ENCODE measurements at regions not wholly inside any gene's neighbourhood (a gene's known extent, or its start where the extent isn't known, plus 50 kb on each side); places are given as distances from the start of the nearest gene placed in this dataset.

DNA sequence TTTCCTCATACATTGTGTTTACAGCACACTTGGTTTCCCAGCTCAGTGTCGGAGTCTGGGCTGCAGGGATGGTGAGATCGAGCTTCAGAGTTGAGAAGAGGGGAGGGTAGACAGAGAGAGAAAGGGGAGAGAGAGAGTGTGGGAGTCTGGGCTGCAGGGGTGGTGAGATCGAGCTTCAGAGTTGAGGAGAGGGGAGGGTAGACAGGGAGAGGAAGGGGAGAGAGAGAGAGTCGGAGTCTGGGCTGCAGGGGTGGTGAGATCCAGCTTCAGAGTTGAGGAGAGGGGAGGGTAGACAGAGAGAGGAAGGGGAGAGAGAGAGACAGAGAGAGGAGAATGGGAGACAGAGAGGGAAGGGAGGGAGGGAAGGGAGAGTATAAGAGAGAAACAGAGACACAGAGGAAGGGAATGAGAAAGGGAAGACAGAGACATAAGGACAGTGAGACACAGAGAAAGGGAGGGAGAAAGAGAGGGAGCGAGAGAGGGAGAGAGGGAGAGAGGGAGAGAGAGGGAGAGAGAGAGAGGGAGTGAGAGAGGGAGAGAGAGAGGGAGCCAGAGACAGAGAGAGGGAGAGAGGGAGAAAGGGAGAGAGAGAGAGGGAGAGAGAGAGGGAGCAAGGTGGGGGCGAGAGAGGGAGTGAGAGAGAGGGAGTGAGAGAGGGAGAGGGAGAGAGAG is 222.7 kb upstream of the GMDS start:
- Histone ChIP-seq H3K27ac (ENCODE audit: low read length) (no peak overlapping the region), H3K27me3 (ENCODE audit: low read length) (0 out of 2 replicates have a peak, but pooled peaks cover 5% of the 10 kb centered on the region), H3K36me3 (ENCODE audit: low read depth, low read length) (no peaks in the 10 kb centered on the region), H3K4me2 (ENCODE audit: low read length) (no peak overlapping the region), H2AFZ (ENCODE audit: low read length) (no peak overlapping the region), H3K9ac (ENCODE audit: low read length) (no peak overlapping the region), H3K79me2 (ENCODE audit: low read length) (no peaks in the 10 kb centered on the region), H3K4me3 (ENCODE audit: low read length) (no peak overlapping the region), H4K20me1 (ENCODE audit: low read length) (no peaks in the 10 kb centered on the region), H3K9me2 (replicated peaks; ENCODE audit: low read length) (no peaks in the 10 kb centered on the region), H3K4me1 (ENCODE audit: insufficient read depth, low read length) (no peaks in the 10 kb centered on the region), H3K9me3 (ENCODE audit: low read length) (no peaks in the 10 kb centered on the region), H3F3A (ENCODE audit: low read length, unreplicated experiment) (no peaks in the 10 kb centered on the region)
- TF ChIP-seq EZH2 (IDR thresholded peaks at IDR 0.05; ENCODE audit: low read length, unreplicated experiment) (no peak), CTCF (conservative IDR thresholded peaks at IDR 0.05; ENCODE audit: low read depth, low read length) (no peak), EZH2phosphoT487 (IDR thresholded peaks at IDR 0.05; ENCODE audit: borderline replicate concordance, low read length) (no peak)
- ChIA-PET CTCF (no interaction called here), POLR2A (ENCODE audit: unreplicated experiment) (no interaction called here)
- no TSS peak for BruUV-seq (replicated peaks)
- ATAC-seq (no peak), DNase-seq (no peak)
- intact Hi-C loops (cut with micrococcal nuclease) = no loop called here

GRCh38 chr6:2465336-2465735 is 219.9 kb upstream of the GMDS start:
- no peak for TF ChIP-seq CTCF (conservative IDR thresholded peaks at IDR 0.05; ENCODE audit: low read depth, low read length)
- TF ChIP-seq EZH2 (IDR thresholded peaks at IDR 0.05; ENCODE audit: low read length, unreplicated experiment) = no peak
- TF ChIP-seq EZH2phosphoT487 (IDR thresholded peaks at IDR 0.05; ENCODE audit: borderline replicate concordance, low read length) = no peak

DNA sequence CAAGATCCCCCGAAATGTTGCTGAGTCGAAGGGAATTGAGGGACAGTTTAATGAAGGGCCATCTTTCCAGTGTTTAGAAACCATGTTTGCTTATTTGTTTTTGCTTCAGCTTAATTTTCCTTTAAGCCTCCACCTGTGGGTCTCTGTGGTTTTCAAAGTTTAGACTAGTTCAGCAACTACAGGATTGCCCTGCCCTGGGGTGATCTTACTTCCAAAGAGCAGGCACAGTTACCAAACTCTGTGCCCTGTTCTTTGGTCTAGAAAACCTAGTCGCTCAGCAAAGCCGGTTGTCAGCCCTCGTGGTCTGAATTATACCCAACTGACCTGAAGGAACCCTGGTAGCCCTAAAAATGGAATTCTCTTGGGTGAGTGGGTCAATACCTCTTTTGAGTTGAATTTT is 219.2 kb upstream of the GMDS start:
- H2AFZ ChIP-seq (ENCODE audit: low read length) = no peak overlapping the region
- H3K4me3 ChIP-seq (ENCODE audit: low read length) = no peak overlapping the region
- intact Hi-C loops (cut with micrococcal nuclease) = no loop called here
- H3K4me2 ChIP-seq (ENCODE audit: low read length) = no peak overlapping the region
- H3K79me2 ChIP-seq (ENCODE audit: low read length) = no peaks in the 10 kb centered on the region
- ChIA-PET POLR2A (ENCODE audit: unreplicated experiment) (no interaction called here), CTCF (no interaction called here)
- H3K4me1 ChIP-seq (ENCODE audit: insufficient read depth, low read length) = no peaks in the 10 kb centered on the region
- BruUV-seq (replicated peaks) = no TSS peak
- H3K9me2 ChIP-seq (replicated peaks; ENCODE audit: low read length) = no peaks in the 10 kb centered on the region
- TF ChIP-seq EZH2 (IDR thresholded peaks at IDR 0.05; ENCODE audit: low read length, unreplicated experiment) (no peak), EZH2phosphoT487 (IDR thresholded peaks at IDR 0.05; ENCODE audit: borderline replicate concordance, low read length) (no peak)
- H3K9me3 ChIP-seq (ENCODE audit: low read length) = no peaks in the 10 kb centered on the region
- no peaks in the 10 kb centered on the region for H4K20me1 ChIP-seq (ENCODE audit: low read length)
- ATAC-seq (no peak), DNase-seq (no peak)
- H3K9ac ChIP-seq (ENCODE audit: low read length) = no peak overlapping the region
- no peaks in the 10 kb centered on the region for H3F3A ChIP-seq (ENCODE audit: low read length, unreplicated experiment)
- H3K27ac ChIP-seq (ENCODE audit: low read length) = no peak overlapping the region
- 0 out of 2 replicates have a peak, but pooled peaks cover 5% of the 10 kb centered on the region for H3K27me3 ChIP-seq (ENCODE audit: low read length)
- H3K36me3 ChIP-seq (ENCODE audit: low read depth, low read length) = no peaks in the 10 kb centered on the region

More at GRCh38 chr6:2465336-2465735, 219.9 kb upstream of the GMDS start:
- ChIA-PET CTCF (no interaction called here), POLR2A (ENCODE audit: unreplicated experiment) (no interaction called here)
- intact Hi-C loops (cut with micrococcal nuclease) = no loop called here
- Histone ChIP-seq H3K9me2 (replicated peaks; ENCODE audit: low read length) (no peaks in the 10 kb centered on the region), H3K36me3 (ENCODE audit: low read depth, low read length) (no peaks in the 10 kb centered on the region), H3K27ac (ENCODE audit: low read length) (no peak overlapping the region), H3K9me3 (ENCODE audit: low read length) (no peaks in the 10 kb centered on the region), H3K27me3 (ENCODE audit: low read length) (0 out of 2 replicates have a peak, but pooled peaks cover 5% of the 10 kb centered on the region), H4K20me1 (ENCODE audit: low read length) (no peaks in the 10 kb centered on the region), H3K4me1 (ENCODE audit: insufficient read depth, low read length) (no peaks in the 10 kb centered on the region), H3F3A (ENCODE audit: low read length, unreplicated experiment) (no peaks in the 10 kb centered on the region), H2AFZ (ENCODE audit: low read length) (no peak overlapping the region), H3K9ac (ENCODE audit: low read length) (no peak overlapping the region), H3K4me2 (ENCODE audit: low read length) (no peak overlapping the region), H3K4me3 (ENCODE audit: low read length) (no peak overlapping the region), H3K79me2 (ENCODE audit: low read length) (no peaks in the 10 kb centered on the region)
- BruUV-seq (replicated peaks) = no TSS peak
- no peak for ATAC-seq
- no peak for DNase-seq

All from PC-3 (cell line).